ENCODE measurements at regions not wholly inside any gene's neighbourhood (a gene's known extent, or its start where the extent isn't known, plus 50 kb on each side); places are given as distances from the start of the nearest gene placed in this dataset.
"Not testable (repeated sequence)": the region's sequence is repeated elsewhere in the genome, so short reads cannot be mapped to it uniquely, and the experiment has no call there.

DNA sequence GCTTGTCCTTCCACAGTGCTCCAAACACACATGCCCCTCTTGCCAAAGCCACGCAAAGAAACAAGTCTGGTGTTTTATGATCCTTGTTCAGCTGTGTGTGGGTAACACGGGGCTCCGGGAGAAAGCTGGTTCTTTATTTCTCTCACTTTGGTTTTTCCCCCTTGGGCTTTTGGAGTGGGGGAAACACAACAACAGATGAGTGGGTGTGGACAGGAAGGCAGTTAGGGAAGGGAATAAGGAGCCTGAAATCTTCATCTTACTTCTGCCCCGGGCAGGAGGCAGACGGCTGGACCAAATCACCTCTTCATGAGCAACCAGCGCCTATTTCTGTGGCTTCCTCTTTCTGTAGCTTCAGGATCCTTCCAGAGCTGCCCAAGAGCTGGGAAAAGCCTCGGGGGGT is 218.5 kb downstream of the PHETA1 start:
- DNase-seq: no peak

- no peak for DNase-seq
Measured at GRCh38 chr12:111149299-111149698, 219.6 kb downstream of the PHETA1 start.

- no peak for DNase-seq
Measured at GRCh38 chr12:111148005-111148404, 220.9 kb downstream of the PHETA1 start.

DNA sequence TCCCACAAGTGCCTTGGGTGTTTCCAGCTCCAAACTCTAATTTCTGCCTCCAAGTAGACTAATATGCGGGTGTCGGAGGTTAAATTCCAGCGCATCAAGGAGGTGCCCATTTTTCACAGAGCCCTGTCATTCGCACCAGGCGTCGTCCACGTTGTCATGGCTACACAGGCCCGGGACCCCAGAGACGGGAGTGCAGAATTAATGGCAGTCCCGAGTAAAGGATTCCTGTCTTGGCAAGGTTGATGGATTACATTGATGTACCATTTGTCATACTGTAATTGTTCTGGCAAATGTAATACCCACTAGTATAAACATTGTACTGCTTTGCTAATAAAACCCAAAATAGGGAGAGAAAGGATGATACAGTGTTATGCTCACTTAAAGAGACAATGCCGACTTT is 222.9 kb upstream of the MYL2 start:
- DNase-seq: no peak

DNA sequence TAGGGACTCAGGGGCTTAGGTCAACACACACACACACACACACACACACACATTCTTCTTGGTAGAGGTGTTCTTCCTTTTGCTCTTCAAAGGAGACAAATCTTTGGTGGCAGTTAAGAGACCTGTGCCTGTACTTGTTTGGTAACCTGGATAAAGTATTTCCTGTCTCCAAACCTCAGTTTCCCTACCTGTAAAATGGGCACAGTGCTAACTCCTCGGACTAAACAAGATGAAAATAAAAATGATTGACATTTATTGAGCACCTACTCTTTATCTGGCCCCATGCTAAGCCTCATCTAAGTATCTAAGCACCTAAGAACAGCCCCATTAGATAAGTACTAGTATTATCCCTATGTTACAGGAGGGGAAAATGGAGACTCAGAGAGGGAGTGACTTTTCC is 220.8 kb upstream of the MYL2 start:
- DNase-seq: no peak

GRCh38 chr12:111138016-111138415 is 217.6 kb upstream of the MYL2 start:
- no peak for DNase-seq

GRCh38 chr12:111135293-111135832 is 215.0 kb upstream of the MYL2 start:
- no peak for DNase-seq

DNA sequence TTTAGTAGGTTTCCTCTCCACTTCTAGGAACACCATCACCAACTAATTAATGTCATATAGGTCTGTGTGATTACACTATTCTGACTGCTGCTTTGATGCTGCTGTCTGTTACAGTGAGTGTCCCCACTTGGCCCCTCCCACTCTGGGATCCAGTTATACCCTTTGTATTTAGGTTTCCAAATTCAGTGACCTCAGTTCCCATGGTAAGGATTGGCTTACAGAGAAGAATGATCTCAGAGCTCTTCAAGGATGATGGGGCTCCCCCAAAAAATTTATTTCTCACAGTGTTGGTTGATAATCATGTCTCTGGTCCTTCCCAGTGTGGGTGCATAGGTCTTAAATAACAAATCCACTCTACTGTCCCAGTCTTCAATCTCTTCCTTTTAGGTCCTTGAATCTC is 210.0 kb upstream of the MYL2 start:
- DNase-seq: no peak

GRCh38 chr12:111129149-111129767 is 208.9 kb upstream of the MYL2 start:
- DNase-seq: no peak

- no peak for DNase-seq
Measured at GRCh38 chr12:111126331-111126730, 206.0 kb upstream of the MYL2 start.

DNA sequence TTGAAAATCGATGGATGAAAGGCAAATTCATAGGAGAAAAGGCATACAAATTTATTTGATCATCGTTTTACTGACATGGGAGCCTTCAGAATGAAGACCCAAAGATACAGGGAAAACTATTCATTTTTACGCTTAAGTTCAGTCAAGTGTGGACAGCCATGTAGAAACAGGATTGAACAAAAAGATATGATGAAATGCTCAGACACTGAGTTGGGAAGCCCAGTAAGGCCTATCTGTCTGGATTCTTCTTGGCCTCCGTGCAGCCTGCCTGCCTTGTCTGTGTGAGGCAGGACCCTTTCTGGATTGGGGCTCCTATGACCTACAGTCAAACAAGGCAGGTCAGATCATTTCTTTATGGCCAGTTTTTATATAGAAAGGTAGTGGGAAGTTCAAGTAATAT is 203.8 kb upstream of the MYL2 start:
- DNase-seq: no peak

GRCh38 chr12:111123390-111123789 is 203.0 kb upstream of the MYL2 start:
- no peak for DNase-seq

DNA sequence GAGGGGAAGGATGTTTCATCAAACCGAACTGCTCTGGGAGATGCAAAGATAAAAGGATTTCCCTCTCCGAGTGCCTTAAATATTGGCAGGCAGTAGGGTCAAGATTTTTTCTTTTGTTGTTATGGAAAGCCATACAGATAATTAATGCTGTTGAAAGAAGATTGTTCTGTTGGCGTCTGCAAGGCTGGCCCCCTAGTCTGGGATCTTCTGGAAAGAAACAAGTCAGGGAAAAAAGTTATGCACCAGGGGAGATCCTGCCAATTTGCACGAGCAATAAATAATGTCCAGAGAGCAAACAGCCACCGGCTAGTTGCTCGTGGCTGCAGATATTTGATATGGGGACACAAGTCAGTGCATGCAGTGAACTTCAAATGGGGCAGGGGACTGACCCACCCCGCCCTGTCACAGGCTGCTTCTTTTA is 202.1 kb upstream of the MYL2 start:
- peak; percentile 16 for DNase-seq

- peak; percentile 15 for DNase-seq
Measured at GRCh38 chr12:111121840-111122239, 201.5 kb upstream of the MYL2 start.

- DNase-seq: no peak
Measured at GRCh38 chr12:111120578-111120977, 200.2 kb upstream of the MYL2 start.

DNA sequence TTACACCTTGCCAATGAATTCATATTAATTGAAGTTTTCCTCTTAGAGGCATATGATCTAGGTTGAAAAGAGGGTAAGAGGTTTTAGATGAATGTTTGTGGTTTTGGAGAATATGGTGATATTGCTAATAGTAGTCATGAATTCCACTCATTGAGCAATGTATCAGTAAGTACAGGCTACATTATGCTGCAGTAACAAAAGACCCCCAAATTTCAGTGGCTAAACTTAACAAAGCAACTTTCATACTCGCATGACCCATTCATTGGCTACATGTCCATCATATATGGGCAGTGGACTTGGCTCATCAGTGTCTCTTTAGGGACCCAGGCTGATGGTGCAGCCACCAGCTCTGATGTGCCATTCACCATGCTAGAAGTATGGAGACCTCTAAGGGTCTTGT is 196.6 kb upstream of the MYL2 start:
- no peak for DNase-seq

DNA sequence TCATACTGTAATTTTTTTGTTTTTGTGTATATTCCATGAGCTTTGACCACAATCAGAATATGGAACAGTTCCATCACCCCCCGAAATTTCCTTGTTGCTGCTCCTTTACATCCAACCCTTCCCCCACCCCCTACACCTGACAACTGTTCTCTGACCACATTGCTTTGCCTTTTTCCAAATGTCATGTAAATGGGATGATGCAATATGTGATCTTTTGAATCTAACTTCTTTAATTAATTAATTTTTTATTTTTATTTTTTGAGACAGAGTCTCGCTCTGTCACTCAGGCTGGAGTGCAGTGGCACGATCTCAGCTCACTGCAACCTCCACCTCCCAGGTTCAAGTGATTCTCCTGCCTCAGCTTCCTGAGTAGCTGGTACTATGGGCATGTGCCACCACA is 192.9 kb upstream of the MYL2 start:
- not testable (repeated sequence) for DNase-seq

DNA sequence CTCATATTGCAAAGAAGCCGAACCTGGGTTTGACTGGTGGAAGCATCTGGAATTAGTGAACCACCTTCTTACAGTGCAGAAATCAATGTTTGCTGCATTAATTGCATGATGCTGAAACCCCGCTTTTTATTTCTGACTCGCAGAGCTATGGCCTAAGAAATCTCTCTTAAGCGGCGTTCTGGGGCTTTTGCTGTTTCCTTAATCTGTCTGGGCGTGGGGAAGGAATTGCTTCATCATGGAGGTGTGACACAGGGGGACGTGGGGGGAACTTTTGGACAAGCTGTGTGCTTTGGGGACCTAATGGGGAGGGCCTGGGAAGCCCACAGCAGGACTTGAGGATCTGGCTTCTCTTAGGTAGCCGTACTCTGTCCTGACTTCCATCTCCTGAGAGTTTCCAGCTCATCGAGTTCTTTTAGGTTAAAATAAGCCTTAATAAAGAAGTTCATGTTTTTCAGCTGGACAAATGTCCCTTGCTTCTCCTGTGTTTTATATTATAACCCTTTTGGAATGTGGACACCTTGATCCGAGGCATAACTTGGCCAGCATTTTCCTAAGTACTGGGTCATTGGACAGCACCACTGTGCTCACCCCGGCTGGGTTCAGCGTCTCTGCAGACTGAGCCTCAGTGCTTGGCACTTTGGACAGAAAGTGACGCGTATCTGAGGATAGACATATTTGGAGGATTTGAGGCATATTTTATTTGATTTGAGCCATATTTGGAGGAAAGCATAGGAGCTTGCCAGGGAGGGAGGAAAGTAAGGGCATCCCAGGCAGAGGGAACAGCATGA is 192.1 kb upstream of the MYL2 start:
- DNase-seq: no peak

DNA sequence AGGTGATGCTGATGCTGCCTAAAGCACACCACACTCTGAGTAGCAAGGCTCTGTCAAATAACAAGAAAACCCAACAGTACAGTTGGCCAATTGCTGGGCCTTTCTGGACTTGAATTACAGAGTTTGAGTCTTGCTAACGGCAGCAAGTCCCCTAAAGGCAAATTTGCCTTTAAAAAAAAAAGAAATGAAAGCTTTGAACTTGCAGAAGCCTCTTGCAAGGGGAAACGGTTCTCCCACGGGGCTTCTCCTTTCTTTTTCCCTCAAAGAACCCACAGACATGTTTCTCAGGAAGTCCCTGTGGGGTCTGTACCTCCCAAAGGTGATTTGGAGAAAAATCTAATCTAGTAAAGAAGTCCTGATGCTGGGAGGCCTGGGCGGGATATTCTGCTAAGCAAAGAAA is 191.3 kb upstream of the MYL2 start:
- no peak for DNase-seq

DNA sequence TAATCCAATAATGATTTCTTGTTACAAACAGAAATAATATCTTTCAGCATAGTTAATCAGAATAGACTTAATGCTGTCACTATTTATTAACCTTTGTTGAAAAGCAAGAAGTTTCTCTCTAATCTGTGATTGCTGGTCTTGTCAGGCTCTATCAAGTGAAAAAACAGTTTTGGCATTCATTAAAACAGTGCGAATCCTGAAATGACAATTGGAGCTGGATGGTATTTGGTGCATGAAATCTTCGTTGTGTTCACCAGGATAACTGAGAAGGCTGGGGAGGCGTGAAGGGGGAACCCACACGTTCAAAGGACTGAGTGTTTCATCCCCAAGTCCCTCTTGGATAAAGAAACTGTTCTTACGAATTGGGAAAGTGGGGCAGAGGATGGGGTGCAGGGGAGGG is 190.2 kb upstream of the MYL2 start:
- DNase-seq: peak; percentile 64

- no peak for DNase-seq
Measured at GRCh38 chr12:111108726-111109125, 188.3 kb upstream of the MYL2 start.

- no peak for DNase-seq
Measured at GRCh38 chr12:111107392-111108178, 187.2 kb upstream of the MYL2 start.

- DNase-seq: no peak
Measured at GRCh38 chr12:111105294-111105693, 184.9 kb upstream of the MYL2 start.

GRCh38 chr12:111103583-111103982 is 183.2 kb upstream of the MYL2 start:
- DNase-seq: no peak

Measured in retina (tissue), 1 donor.